ENCODE measurements at regions not wholly inside any gene's neighbourhood (a gene's known extent, or its start where the extent isn't known, plus 50 kb on each side); places are given as distances from the start of the nearest gene placed in this dataset.

DNA sequence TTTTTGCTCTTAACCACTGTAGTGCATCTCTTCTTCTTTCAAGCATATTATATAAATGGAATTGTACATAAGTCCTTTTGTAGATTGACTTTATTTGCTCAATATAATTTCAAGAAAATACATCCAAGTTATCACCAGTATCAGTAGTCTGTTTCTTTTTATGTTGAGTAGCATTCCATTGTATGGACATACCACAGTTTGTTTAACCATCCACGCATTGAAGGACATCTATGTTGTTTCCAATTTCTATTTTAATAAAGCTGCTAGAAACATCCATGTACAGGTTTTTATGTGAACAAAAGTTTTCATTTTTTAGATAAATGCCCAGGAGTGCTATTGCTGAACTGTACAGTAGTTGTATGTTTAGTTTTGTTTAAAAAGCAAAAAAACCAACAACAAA lies 387.5 kb upstream of the SOX11 start:
- TF ChIP-seq POLR2AphosphoS5 (IDR thresholded peaks at IDR 0.05; ENCODE audit: low read depth, low read length) (no peak), REST (IDR thresholded peaks at IDR 0.05; ENCODE audit: insufficient read depth in 1 of 2, low read depth in 2 of 2, low read length in 2 of 2) (no peak), TAF1 (IDR thresholded peaks at IDR 0.05; ENCODE audit: borderline replicate concordance, insufficient read depth, low read length) (no peak), FOXP2 (optimal IDR thresholded peaks at IDR 0.05; ENCODE audit: borderline replicate concordance, extremely low read depth, extremely low read length, insufficient read depth) (no peak), SIN3A (IDR thresholded peaks at IDR 0.05; ENCODE audit: borderline replicate concordance, insufficient read depth, low read length) (no peak)

DNA sequence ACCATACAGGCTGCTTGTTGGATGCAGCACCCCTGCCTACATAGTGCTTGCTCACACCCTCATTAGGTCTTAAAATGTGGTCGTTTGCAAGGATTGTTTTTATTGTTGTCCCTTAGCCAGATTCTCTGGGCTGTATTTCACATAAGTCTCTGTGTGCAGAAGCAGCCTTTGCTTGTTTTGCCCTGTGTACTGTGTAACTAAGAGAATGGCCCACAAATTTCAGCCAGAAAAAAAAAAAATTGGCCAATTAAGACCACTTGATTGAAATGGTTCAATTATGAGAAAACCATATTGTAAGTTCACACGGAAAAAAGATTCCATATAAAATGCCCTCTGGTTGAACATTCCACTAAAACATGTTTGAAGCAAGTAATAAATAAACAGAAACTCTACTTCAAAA lies 377.1 kb upstream of the SOX11 start:
- TF ChIP-seq TAF1 (IDR thresholded peaks at IDR 0.05; ENCODE audit: borderline replicate concordance, insufficient read depth, low read length), result no peak

- TF ChIP-seq FOXP2 (optimal IDR thresholded peaks at IDR 0.05; ENCODE audit: borderline replicate concordance, extremely low read depth, extremely low read length, insufficient read depth) (no peak), TAF1 (IDR thresholded peaks at IDR 0.05; ENCODE audit: borderline replicate concordance, insufficient read depth, low read length) (no peak), REST (IDR thresholded peaks at IDR 0.05; ENCODE audit: insufficient read depth in 1 of 2, low read depth in 2 of 2, low read length in 2 of 2) (no peak), POLR2AphosphoS5 (IDR thresholded peaks at IDR 0.05; ENCODE audit: low read depth, low read length) (no peak), SIN3A (IDR thresholded peaks at IDR 0.05; ENCODE audit: borderline replicate concordance, insufficient read depth, low read length) (no peak)
Observed at GRCh38 chr2:5315512-5315911, 376.7 kb upstream of the SOX11 start.

DNA sequence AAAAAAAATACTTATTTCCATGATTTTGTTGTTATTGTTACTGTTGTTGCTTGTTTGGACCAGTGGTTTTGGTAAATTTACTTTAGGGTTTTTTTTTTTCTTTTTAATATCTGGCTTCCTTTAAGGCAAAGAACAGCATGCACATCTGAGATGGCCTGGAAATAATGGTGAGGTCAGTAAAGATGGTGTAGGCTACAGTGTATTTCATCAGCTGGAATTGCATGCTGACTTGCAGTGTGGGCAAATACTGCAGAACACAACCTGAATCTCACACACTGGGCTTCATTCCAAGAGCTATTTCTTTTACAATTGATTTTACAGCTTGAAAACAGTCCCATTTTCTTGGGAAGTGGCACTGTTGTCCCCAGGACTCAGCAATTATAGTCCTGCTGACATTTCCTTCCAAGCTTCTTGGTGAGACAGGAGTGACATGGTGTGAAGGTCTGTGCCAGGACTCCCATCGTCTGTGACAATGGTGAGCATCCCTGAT lies 376.1 kb upstream of the SOX11 start:
- TF ChIP-seq SIN3A (IDR thresholded peaks at IDR 0.05; ENCODE audit: borderline replicate concordance, insufficient read depth, low read length) (no peak), POLR2AphosphoS5 (IDR thresholded peaks at IDR 0.05; ENCODE audit: low read depth, low read length) (no peak), FOXP2 (optimal IDR thresholded peaks at IDR 0.05; ENCODE audit: borderline replicate concordance, extremely low read depth, extremely low read length, insufficient read depth) (no peak), REST (IDR thresholded peaks at IDR 0.05; ENCODE audit: insufficient read depth in 1 of 2, low read depth in 2 of 2, low read length in 2 of 2) (no peak), TAF1 (IDR thresholded peaks at IDR 0.05; ENCODE audit: borderline replicate concordance, insufficient read depth, low read length) (no peak)

DNA sequence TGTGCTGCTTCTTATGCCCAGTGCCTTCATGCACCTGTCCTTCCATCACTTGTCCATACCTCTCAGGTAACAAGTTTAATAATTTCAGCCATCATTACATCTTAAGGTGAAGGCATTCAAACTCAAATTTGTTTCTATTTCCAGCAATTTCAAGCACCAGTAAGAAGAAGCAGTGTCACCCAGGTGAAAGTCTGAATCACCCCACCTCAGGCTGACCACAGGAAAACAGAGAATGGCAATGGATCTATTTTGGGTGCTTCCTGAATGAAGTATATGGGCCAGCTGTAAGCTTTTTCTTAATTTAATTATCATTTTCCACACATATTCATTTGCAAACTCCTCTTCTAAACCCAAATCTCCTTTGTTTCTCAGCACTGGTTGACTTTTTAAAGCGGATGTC lies 372.7 kb upstream of the SOX11 start:
- TF ChIP-seq SIN3A (IDR thresholded peaks at IDR 0.05; ENCODE audit: borderline replicate concordance, insufficient read depth, low read length), result no peak
- no peak for TF ChIP-seq POLR2AphosphoS5 (IDR thresholded peaks at IDR 0.05; ENCODE audit: low read depth, low read length)
- TF ChIP-seq FOXP2 (optimal IDR thresholded peaks at IDR 0.05; ENCODE audit: borderline replicate concordance, extremely low read depth, extremely low read length, insufficient read depth), result no peak
- TF ChIP-seq REST (IDR thresholded peaks at IDR 0.05; ENCODE audit: insufficient read depth in 1 of 2, low read depth in 2 of 2, low read length in 2 of 2), result no peak
- no peak for TF ChIP-seq TAF1 (IDR thresholded peaks at IDR 0.05; ENCODE audit: borderline replicate concordance, insufficient read depth, low read length)
